Activated CD4-positive, alpha-beta T cell treated with anti-CD3 and anti-CD28 coated beads, Interleukin-2, Interleukin-4, amounts not matched to agents 100 ng/mL and 50 ng/mL, durations not matched to agents 16 hours and 8 hours (primary cell): ENCODE measurements at regions not wholly inside any gene's neighbourhood (a gene's known extent, or its start where the extent isn't known, plus 50 kb on each side); places are given as distances from the start of the nearest gene placed in this dataset.
"Not testable (repeated sequence)": the region's sequence is repeated elsewhere in the genome, so short reads cannot be mapped to it uniquely, and the experiment has no call there.

Source experiments
- DNase-seq: peaks from one replicate; pipeline ENCODE4 v3.0.0-alpha.2; 2020; ENCODE audit warnings: low spot score

DNA sequence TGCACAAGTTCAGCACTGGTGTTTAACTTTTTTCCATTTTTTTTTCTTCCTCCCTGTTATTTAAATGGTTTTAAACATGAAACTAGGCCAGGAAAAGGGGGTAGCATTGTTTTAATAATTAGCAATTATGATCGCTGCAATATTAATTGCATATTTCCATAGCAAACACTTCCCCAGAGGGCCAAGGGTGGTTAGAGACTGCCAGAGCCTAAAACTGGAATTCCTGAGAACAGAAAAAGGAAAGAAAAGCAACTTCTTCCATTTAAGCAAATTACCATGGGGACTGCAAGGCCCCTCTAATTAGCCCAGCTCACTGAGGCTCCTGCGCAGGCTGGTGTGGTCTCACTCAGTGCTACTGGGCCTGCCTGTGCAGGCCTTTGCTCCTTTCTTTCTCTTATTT, 201.5 kb downstream of the SMAD2 start:
- no peak for DNase-seq

DNA sequence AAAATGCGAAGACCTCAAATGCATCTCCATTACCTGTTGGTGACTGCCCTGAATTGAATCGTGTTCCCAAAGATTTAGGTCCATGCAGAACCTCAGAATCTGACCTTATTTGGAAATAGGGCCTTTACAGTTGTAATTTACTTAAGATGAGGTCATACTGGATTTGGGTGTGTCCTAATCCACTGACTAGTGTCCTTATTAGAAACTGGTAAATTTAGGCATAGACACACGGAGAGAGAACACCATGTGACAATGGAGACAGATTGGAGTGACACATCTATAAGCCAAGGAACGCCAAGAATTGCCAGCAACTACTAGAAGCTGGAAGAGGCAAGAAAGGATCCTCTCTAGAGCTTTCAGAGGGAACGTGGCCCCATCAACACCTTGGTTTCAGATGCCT, 203.1 kb downstream of the SMAD2 start:
- no peak for DNase-seq

DNA sequence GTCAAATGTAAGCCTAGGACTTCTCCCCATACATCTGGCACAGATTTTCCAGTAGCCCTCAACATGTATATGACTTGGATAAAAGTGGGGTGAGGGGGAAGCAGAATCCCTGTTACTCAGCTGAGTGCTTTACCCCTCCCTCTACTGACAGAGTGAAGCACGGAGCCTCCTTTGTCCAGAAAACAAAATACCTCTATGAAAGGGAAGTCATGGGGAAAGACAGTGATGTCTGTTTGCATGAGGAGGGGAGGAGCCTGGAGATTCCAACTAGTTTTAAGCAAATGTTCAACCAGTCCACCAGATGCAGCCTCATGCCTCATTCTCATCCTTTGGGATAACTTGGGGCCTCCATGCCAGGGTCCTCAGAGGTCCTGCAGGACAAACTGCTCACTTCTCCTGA, 203.9 kb downstream of the SMAD2 start:
- DNase-seq = no peak

DNA sequence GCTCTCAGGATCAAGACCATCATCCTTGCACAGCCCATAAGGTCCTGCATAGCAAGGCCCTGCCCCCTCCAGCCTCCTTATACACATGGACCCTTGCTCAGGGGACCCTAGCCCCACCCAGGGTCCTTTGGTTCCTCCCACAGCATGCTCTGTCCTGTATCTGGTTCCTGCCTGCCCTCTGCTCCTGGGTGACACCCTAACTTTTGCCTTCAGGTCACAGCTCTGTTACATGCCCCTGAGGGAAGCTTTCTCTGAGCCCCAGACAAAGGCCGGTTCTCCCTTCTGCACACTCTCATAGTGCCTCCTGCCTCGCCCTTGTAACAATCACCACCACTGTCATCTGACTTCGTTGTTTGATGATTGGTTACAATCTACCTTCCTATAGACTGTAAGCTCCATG, 204.8 kb downstream of the SMAD2 start:
- DNase-seq = no peak

GRCh38 chr18:47724186-47724975, 206.1 kb downstream of the SMAD2 start:
- DNase-seq = no peak

DNA sequence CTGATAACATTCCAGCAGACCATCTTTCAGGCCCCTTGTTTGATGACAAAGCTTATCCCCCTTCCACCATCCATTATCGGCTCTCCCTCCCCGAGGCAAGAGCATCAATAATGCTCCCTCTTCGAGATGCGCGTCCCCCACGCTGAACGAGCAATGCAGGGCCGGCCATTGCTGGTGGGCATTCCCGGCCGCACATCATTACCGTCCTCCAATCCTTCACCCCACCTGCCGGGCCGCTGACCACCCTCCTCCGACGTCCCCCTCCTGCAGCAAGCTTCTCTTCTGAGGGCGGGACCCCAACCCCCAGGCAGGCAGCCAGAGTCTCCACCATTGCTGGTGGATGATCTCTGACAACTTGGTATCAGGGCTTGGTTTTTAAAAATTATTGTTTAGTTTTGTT, 208.6 kb downstream of the SMAD2 start:
- DNase-seq = no peak

DNA sequence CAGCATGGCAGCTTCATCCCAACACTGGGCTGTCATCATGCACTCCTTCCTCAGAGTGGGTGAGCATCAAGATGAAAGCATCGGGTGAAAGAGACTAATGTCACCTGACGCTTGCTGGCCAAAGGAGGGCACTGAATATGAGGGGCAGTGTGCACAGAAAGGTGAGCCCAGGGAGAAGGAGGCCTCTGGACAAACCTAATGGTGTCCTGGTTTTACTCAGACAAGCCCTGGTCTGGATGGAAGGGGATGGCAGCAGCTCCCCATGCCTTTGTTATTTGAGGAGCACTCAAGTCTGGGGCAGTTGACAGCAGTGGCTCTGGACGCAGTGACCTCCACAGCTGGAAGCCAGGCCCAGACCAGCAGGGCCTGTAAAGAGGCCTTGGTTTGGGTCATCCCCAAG, 209.7 kb downstream of the SMAD2 start:
- no peak for DNase-seq

DNA sequence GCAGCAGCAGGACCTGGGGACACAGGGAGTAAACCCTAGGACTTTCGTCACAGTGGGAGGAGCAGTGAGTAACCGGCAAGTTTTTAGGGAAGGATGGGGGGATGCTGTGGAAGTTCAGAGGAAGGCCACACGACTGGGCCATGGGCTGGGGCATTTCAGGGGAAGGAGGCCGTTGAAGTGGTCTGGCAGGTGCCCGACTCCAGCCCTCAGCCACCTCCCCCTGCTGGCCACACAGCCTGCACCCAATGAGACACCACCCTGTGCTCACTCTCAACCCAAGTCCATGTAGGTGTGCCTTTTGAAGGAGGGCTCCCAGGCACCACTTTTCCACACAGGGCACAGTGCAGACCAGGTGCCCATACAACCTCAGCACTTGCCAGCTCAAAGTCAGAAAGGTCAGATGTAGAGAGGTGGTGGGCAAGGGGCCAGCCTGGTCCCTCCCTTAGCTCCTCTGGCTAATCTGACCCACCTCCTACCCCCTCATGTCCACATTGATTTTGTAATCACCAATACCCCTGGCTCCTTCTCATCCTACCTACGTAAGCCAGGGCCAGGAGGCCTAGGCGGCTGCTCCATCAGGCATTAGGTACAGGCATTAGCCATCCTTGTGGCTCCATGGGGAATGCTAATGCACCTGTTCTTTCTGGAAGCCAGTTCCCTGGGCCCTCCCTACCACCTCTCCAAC, 211.2 kb downstream of the SMAD2 start:
- no peak for DNase-seq

- no peak for DNase-seq
Observed at GRCh38 chr18:47718646-47719045, 211.8 kb downstream of the SMAD2 start.

DNA sequence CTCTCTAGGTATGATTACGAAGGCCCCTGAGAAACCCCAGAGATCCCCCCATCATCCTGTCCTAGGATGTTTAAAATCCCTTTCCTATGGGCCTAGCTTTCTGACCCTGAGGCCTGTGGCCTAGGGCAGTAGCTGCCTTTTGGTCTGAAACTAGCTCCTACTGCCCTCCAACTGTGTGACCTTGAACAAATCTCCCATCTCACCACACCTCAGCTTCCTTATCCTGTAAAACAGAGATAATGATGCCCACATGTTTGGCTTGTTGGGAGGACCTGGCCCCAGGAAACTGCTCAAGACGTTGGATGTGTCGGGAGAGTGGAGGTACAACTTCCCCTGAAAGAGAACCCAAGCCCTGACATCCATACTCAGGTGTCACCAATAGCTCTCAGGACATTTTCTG, 213.2 kb downstream of the SMAD2 start:
- no peak for DNase-seq

DNA sequence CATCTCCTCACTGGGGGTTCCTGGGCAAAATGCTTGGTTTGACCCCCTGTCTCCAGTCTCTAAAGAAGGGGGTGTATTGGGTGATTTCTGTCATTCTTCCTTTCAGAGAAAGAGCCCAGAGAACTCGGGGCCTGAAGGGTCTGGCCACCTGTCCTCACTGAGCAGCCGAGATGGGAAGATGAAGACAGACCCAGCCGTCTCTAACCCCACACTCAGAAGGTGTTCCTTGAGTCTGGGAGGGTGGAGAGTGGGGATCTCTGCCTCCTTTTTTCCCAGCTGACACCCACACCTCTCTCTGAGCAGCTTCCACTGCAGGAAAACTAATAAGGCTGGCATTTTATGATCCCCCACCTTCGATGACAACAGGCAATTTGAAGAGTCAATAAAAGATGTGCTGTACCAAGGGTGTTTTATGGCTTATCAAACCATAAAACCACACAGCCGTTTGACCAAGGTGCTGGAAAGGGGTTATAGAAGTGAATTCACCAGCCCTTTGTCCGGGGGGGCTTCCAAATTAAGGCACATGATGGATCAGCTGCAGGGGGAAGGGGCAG, 213.8 kb downstream of the SMAD2 start:
- DNase-seq = no peak

DNA sequence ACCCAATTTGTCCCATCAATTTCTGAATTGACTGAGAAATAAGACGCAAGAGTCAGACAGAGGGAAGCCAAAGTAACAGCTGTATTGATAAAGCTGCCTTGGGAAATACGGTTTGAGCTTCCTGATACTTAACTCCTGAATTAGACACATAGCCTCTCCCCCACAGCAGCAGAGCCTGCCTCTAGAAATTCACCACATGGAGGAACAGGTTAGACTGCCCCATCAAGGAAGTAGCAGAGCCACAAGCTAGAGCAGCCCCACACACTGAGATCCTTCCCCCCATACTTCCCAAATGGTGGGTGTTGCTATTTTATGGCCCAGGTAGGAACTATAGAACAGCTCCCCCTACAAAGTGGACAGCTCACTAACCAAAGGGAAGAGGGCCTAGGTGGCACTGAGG, 220.0 kb downstream of the SMAD2 start:
- no peak for DNase-seq

GRCh38 chr18:47709556-47709955, 220.9 kb downstream of the SMAD2 start:
- DNase-seq = no peak

- DNase-seq = no peak
Observed at GRCh38 chr18:47708206-47708605, 222.3 kb downstream of the SMAD2 start.

DNA sequence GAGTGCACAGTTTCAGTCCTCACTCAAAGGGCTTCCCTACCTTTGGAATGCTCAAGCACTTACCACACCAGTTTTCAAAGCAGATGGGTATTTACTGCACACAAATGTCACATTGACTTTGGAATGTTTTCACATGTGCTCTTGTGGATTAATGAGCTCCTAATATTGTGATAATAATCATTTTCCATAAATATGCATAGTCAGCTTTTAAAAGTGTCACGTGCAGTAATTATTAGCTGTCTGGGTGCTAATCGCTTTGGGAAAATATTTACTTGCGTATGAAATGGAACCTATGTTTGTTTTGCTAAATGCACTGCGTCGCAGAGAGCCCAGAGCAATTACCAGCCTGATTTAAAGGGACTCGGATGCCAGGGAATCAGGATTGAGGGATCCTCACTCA, 229.3 kb downstream of the SMAD2 start:
- no peak for DNase-seq

GRCh38 chr18:47696870-47697269, 233.6 kb downstream of the SMAD2 start:
- DNase-seq = no peak

- no peak for DNase-seq
Observed at GRCh38 chr18:47691611-47692010, 238.8 kb downstream of the SMAD2 start.

DNA sequence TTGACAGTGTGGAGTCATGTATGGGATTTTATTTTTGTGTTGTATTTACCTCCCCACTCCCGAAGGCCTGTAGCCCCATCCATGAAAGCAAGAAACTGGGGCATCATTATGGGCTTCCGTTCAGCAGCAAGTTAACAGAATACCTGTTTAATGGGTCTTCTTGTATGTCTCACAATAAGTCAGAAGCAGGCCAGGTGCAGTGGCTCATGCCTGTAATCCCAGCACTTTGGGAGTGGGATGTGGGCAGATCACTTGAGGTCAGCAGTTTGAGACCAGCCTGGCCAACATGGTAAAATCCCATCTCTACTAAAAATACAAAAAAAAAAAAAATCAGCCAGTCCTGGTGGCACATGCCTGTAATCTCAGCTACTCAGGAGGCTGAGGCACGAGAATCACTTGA, 239.7 kb downstream of the SMAD2 start:
- DNase-seq = not testable (repeated sequence)

DNA sequence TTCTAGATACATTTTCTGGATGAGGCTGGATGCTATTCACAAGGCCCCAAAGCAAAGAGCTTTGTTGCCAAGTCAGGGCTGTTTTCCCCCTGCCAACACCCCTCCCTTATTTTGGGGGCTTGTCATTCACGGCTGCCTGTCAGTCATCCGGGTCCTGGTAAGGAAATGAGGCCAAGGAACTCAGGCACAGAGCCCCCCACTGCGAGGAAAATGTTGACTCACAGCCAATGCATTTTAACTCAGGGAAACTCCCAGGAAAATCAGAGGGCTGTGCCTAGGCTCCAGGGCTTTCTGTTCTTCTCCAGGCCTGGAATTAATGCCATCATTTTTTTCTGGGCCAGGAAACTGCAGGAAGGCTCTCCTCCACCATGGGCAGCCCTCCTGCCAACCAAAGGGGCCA, 241.1 kb downstream of the SMAD2 start:
- DNase-seq = no peak

DNA sequence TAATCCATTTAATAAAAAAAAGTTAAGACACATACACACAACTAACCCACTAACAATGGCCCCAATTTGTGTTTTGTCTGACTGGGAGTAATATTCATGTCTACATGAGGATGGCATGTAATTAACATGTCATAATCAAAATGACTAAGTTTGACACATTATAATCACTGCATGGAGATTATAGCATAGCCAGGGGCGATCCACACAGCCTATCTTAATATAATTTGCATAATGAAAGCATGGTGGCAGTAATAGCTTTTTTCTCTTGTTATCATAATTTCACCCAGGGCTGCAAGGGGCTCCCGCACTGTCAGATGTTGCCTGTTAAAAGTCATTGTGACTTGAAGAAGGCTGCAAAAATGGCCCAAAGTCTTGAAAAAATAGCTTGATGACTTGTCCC, 243.7 kb downstream of the SMAD2 start:
- no peak for DNase-seq

DNA sequence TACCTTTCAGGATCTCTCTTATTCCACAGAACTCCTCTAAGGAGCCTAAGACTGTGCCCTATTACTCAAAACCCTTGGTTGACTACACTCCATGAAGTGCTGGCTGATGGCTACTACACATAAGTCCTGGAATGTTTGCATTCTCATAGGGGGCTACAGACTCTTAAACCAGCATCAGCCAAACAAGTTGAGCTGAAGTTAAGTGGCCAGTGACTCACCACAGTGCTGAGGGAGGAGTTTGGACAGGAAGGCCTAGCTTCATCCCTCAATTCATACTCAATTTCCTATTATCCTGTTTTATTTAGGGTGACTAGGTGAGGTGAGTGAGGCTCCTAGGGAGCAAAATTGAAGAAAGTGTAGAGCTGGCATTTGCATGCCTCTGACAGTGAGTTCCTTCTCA, 246.7 kb downstream of the SMAD2 start:
- DNase-seq = no peak

GRCh38 chr18:47682876-47683275, 247.6 kb downstream of the SMAD2 start:
- no peak for DNase-seq

GRCh38 chr18:47680488-47680887, 250.0 kb downstream of the SMAD2 start:
- DNase-seq = no peak

DNA sequence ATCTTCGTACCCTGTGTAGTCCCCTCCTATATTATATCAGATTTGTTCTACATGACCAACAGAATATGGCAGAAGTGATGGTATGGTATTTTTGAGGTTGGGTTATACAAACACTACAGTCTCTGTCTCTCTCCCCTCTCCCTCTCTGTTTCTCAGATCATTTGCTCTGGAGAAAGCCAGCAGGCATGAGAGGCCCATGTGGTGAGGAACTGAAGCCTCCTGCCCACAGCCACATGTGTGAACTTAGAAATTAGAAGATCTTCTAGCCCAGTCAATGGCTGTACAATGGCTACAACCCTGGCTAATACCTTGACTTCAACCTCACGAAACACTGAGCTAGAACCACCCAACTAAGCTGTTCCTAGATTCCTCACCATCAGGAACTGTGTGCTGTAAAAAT, 250.6 kb downstream of the SMAD2 start:
- no peak for DNase-seq
